Testis (tissue), 2 donors: ENCODE measurements at regions not wholly inside any gene's neighbourhood (a gene's known extent, or its start where the extent isn't known, plus 50 kb on each side); places are given as distances from the start of the nearest gene placed in this dataset.

ENCODE experiments used
- CTCF ChIP-seq, 3 experiments: fragments of 450-650 bp in 2 of 3; fragments of 200-600 bp in 1 of 3; sonication (generic) in 1 of 3; IDR thresholded peaks; one replicate each; pipeline ENCODE4 v1.5.1; 2016 to 2019; ENCODE audit warnings: antibody characterized with exemption in 3 of 3, mild to moderate bottlenecking in 2 of 3, moderate library complexity in 1 of 3
- POLR2A ChIP-seq: fragments of 450-650 bp; IDR thresholded peaks from one replicate; pipeline ENCODE4 v1.6.1; 2017; ENCODE audit warnings: antibody characterized with exemption, mild to moderate bottlenecking, moderate library complexity

GRCh38 chr2:216554286-216554685, 55.6 kb downstream of the RPL37A start:
- TF ChIP-seq CTCF (IDR thresholded peaks at IDR 0.05) (no peak), POLR2A (no peak)
